NT2/D1 (cell line): ENCODE measurements at regions not wholly inside any gene's neighbourhood (a gene's known extent, or its start where the extent isn't known, plus 50 kb on each side); places are given as distances from the start of the nearest gene placed in this dataset.

Experiments
- SUZ12 ChIP-seq: IDR thresholded peaks from 2 replicates; pipeline ENCODE4 v1.6.1; 2011; ENCODE audit not compliant: insufficient read length, insufficient read depth; ENCODE audit errors: extremely low read depth
- YY1 ChIP-seq: IDR thresholded peaks from 2 replicates; pipeline ENCODE4 v1.6.1; 2011; ENCODE audit not compliant: insufficient read length, insufficient read depth
- ZNF274 ChIP-seq: IDR thresholded peaks from 2 replicates; pipeline ENCODE4 v1.6.1; 2011; ENCODE audit warnings: mild to moderate bottlenecking, low read depth, low read length

DNA sequence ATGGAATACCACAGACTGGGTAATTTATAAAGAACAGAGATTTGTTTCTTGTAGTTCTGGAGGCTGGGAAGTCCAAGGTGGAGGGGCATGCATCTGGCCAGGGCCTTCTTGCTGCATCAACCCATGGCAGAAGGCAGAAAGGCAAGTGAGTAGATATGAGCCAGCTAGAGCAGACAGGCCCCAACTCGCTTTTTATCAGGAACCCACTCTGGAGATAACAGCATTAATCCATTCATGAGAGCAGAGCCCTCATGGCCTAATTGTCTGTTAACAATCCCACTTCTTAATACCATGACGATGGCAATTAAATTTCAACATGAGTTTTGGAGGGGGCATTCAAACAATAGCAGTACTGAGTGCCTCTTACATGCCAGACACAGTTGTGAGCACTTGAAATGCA, 87.2 kb upstream of the SOX13 start:
- no peak for TF ChIP-seq ZNF274
- TF ChIP-seq SUZ12 = no peak
- no peak for TF ChIP-seq YY1
